ENCODE measurements at regions not wholly inside any gene's neighbourhood (a gene's known extent, or its start where the extent isn't known, plus 50 kb on each side); places are given as distances from the start of the nearest gene placed in this dataset.

- intact Hi-C loops (cut with DNase I) = no loop called here
- DNase-seq (ENCODE audit: low spot score) = no peak
Measured at GRCh38 chr5:73395256-73395655, 53.3 kb downstream of the FOXD1 start.

GRCh38 chr5:73394610-73395009, 54.0 kb downstream of the FOXD1 start:
- DNase-seq (ENCODE audit: low spot score) = no peak
- intact Hi-C loops (cut with DNase I) = no loop called here

GRCh38 chr5:73393611-73394489, 54.7 kb downstream of the FOXD1 start:
- intact Hi-C loops (cut with DNase I) = no loop called here
- no peak for DNase-seq (ENCODE audit: low spot score)

GRCh38 chr5:73392775-73393174, 55.8 kb downstream of the FOXD1 start:
- intact Hi-C loops (cut with DNase I) = no loop called here
- no peak for DNase-seq (ENCODE audit: low spot score)

- DNase-seq (ENCODE audit: low spot score) = no peak
Measured at GRCh38 chr5:73391441-73391881, 57.1 kb downstream of the FOXD1 start.

GRCh38 chr5:73390972-73391371, 57.6 kb downstream of the FOXD1 start:
- DNase-seq (ENCODE audit: low spot score) = no peak
- intact Hi-C loops (cut with DNase I) = no loop called here

More at GRCh38 chr5:73391441-73391881, 57.1 kb downstream of the FOXD1 start:
- intact Hi-C loops (cut with DNase I) = no loop called here

GRCh38 chr5:73388740-73389139, 59.8 kb downstream of the FOXD1 start:
- no peak for DNase-seq (ENCODE audit: low spot score)
- intact Hi-C loops (cut with DNase I) = loop anchor here (10.0 kb wide), 2 partner anchors 54 to 174 kb away; no protein-coding TSS in a partner anchor

GRCh38 chr5:73388306-73388684, 60.3 kb downstream of the FOXD1 start:
- intact Hi-C loops (cut with DNase I) = loop anchor here (10.0 kb wide), 2 partner anchors 53 to 173 kb away; no protein-coding TSS in a partner anchor
- DNase-seq (ENCODE audit: low spot score) = no peak

- DNase-seq (ENCODE audit: low spot score) = no peak
- intact Hi-C loops (cut with DNase I) = loop anchor here (10.0 kb wide), 2 partner anchors 53 to 173 kb away; no protein-coding TSS in a partner anchor
Measured at GRCh38 chr5:73387601-73388305, 60.8 kb downstream of the FOXD1 start.

GRCh38 chr5:73387149-73387591, 61.4 kb downstream of the FOXD1 start:
- no peak for DNase-seq (ENCODE audit: low spot score)
- intact Hi-C loops (cut with DNase I) = loop anchor here (10.0 kb wide), 2 partner anchors 52 to 172 kb away; no protein-coding TSS in a partner anchor

GRCh38 chr5:73384861-73385260, 63.7 kb downstream of the FOXD1 start:
- DNase-seq (ENCODE audit: low spot score) = no peak
- intact Hi-C loops (cut with DNase I) = loop anchor here (10.0 kb wide), 2 partner anchors 50 to 170 kb away; no protein-coding TSS in a partner anchor

- intact Hi-C loops (cut with DNase I) = loop anchor here (10.0 kb wide), 2 partner anchors 48 to 168 kb away; no protein-coding TSS in a partner anchor
- DNase-seq (ENCODE audit: low spot score) = no peak
Measured at GRCh38 chr5:73382401-73382740, 66.2 kb downstream of the FOXD1 start.

GRCh38 chr5:73381590-73382400, 66.8 kb downstream of the FOXD1 start:
- no peak for DNase-seq (ENCODE audit: low spot score)
- intact Hi-C loops (cut with DNase I) = loop anchor here (10.0 kb wide), 2 partner anchors 47 to 167 kb away; no protein-coding TSS in a partner anchor

- no peak for DNase-seq (ENCODE audit: low spot score)
- intact Hi-C loops (cut with DNase I) = loop anchor here (10.0 kb wide), 2 partner anchors 46 to 166 kb away; no protein-coding TSS in a partner anchor
Measured at GRCh38 chr5:73380710-73381589, 67.6 kb downstream of the FOXD1 start.

- intact Hi-C loops (cut with DNase I) = loop anchor here (10.0 kb wide), 2 partner anchors 45 to 165 kb away; no protein-coding TSS in a partner anchor
- DNase-seq (ENCODE audit: low spot score) = no peak
Measured at GRCh38 chr5:73380041-73380440, 68.5 kb downstream of the FOXD1 start.

GRCh38 chr5:73379435-73379834, 69.1 kb downstream of the FOXD1 start:
- intact Hi-C loops (cut with DNase I) = no loop called here

GRCh38 chr5:73378765-73379164, 69.8 kb downstream of the FOXD1 start:
- intact Hi-C loops (cut with DNase I) = no loop called here
- no peak for DNase-seq (ENCODE audit: low spot score)

More at GRCh38 chr5:73379435-73379834, 69.1 kb downstream of the FOXD1 start:
- no peak for DNase-seq (ENCODE audit: low spot score)

- intact Hi-C loops (cut with DNase I) = no loop called here
- DNase-seq (ENCODE audit: low spot score) = no peak
Measured at GRCh38 chr5:73378070-73378469, 70.5 kb downstream of the FOXD1 start.

Data from posterior vena cava (tissue), 2 donors.